Upper lobe of right lung (tissue), 1 donor: ENCODE measurements at regions not wholly inside any gene's neighbourhood (a gene's known extent, or its start where the extent isn't known, plus 50 kb on each side); places are given as distances from the start of the nearest gene placed in this dataset.

Experiments
- ATAC-seq: fragments of 200-7000 bp; cut with Tn5 transposase; one replicate; pipeline ENCODE4 v1.9.1; 2020; ENCODE audit warnings: mild to moderate bottlenecking, moderate library complexity
- DNase-seq: peaks from one replicate; pipeline ENCODE4 v3.0.0-alpha.2; 2020
- H3K27ac ChIP-seq: fragments of 200-600 bp; one replicate; pipeline ENCODE4 v1.8.0; 2022
- H3K27me3 ChIP-seq: fragments of 200-600 bp; one replicate; pipeline ENCODE4 v1.8.0; 2022; ENCODE audit warnings: mild to moderate bottlenecking
- H3K36me3 ChIP-seq: fragments of 200-600 bp; one replicate; pipeline ENCODE4 v1.8.0; 2022
- H3K4me1 ChIP-seq: fragments of 200-600 bp; one replicate; pipeline ENCODE4 v1.8.0; 2022
- H3K4me3 ChIP-seq: fragments of 200-600 bp; one replicate; pipeline ENCODE4 v1.8.0; 2022; ENCODE audit warnings: mild to moderate bottlenecking
- H3K9me3 ChIP-seq: fragments of 200-600 bp; one replicate; pipeline ENCODE4 v1.8.0; 2022
- CTCF ChIP-seq: fragments of 200-600 bp; IDR thresholded peaks from one replicate; pipeline ENCODE4 v1.8.0; 2022; ENCODE audit warnings: antibody characterized with exemption
- intact Hi-C: fragments of 100-400 bp; cut with DNase I; formaldehyde crosslinking; loops from one replicate; pipeline ENCODE4 v1.11.0; 2022
- donor health status: DM: no; HTN: yes; CAD: no; lungs with severe emphysema.

GRCh38 chr20:58077282-58077681, 151.2 kb downstream of the ANKRD60 start:
- intact Hi-C loops, result no loop called here
- no peaks in the 10 kb centered on the region for H3K36me3 ChIP-seq

GRCh38 chr20:58076405-58076804, 152.0 kb downstream of the ANKRD60 start:
- ATAC-seq (no peak), DNase-seq (no peak)
- no peak for TF ChIP-seq CTCF

More at GRCh38 chr20:58077282-58077681, 151.2 kb downstream of the ANKRD60 start:
- H3K4me3 ChIP-seq, result no peak overlapping the region
- no peaks in the 10 kb centered on the region for H3K9me3 ChIP-seq
- DNase-seq (no peak), ATAC-seq (no peak)
- no peaks in the 10 kb centered on the region for H3K27me3 ChIP-seq
- peaks cover 6% of the 10 kb centered on the region for H3K4me1 ChIP-seq
- H3K27ac ChIP-seq, result no peak overlapping the region
- TF ChIP-seq CTCF, result no peak

GRCh38 chr20:58075586-58076345, 152.7 kb downstream of the ANKRD60 start:
- no peaks in the 10 kb centered on the region for H3K36me3 ChIP-seq
- no peak for TF ChIP-seq CTCF
- H3K9me3 ChIP-seq, result no peaks in the 10 kb centered on the region
- ATAC-seq (no peak), DNase-seq (no peak)
- peaks cover 6% of the 10 kb centered on the region for H3K4me1 ChIP-seq
- H3K27ac ChIP-seq, result no peak overlapping the region
- intact Hi-C loops, result no loop called here
- no peak overlapping the region for H3K4me3 ChIP-seq
- no peaks in the 10 kb centered on the region for H3K27me3 ChIP-seq

More at GRCh38 chr20:58076405-58076804, 152.0 kb downstream of the ANKRD60 start:
- Histone ChIP-seq H3K4me3 (no peak overlapping the region), H3K36me3 (no peaks in the 10 kb centered on the region), H3K27ac (no peak overlapping the region), H3K4me1 (peaks cover 6% of the 10 kb centered on the region), H3K27me3 (no peaks in the 10 kb centered on the region), H3K9me3 (no peaks in the 10 kb centered on the region)
- intact Hi-C loops, result no loop called here

- ATAC-seq (peak; percentile 38), DNase-seq (no peak)
- no peak overlapping the region for H3K4me3 ChIP-seq
- no peaks in the 10 kb centered on the region for H3K27me3 ChIP-seq
- TF ChIP-seq CTCF, result no peak
- peaks cover 6% of the 10 kb centered on the region for H3K4me1 ChIP-seq
- intact Hi-C loops, result no loop called here
- no peak overlapping the region for H3K27ac ChIP-seq
- H3K36me3 ChIP-seq, result no peaks in the 10 kb centered on the region
- H3K9me3 ChIP-seq, result no peaks in the 10 kb centered on the region
Measured at GRCh38 chr20:58073945-58074856, 154.3 kb downstream of the ANKRD60 start.

GRCh38 chr20:58072695-58073671, 155.5 kb downstream of the ANKRD60 start:
- Histone ChIP-seq H3K4me1 (peaks cover 6% of the 10 kb centered on the region), H3K27ac (no peak overlapping the region), H3K4me3 (no peak overlapping the region), H3K9me3 (no peaks in the 10 kb centered on the region), H3K36me3 (no peaks in the 10 kb centered on the region), H3K27me3 (no peaks in the 10 kb centered on the region)
- DNase-seq (no peak), ATAC-seq (no peak)
- intact Hi-C loops, result no loop called here
- no peak for TF ChIP-seq CTCF
